HepG2 (cell line): ENCODE measurements at regions not wholly inside any gene's neighbourhood (a gene's known extent, or its start where the extent isn't known, plus 50 kb on each side); places are given as distances from the start of the nearest gene placed in this dataset.

Experiments
- ATAC-seq: fragments of 200-7000 bp; cut with Tn5 transposase; 3 replicates; pipeline ENCODE4 v1.9.1; 2020; ENCODE audit warnings: mild to moderate bottlenecking, moderate library complexity
- BruUV-seq: library from RNA; stranded (reverse); fragments of 400-500 nt; replicated peaks from 2 replicates; lab custom pipeline; 2021; lab: Mats Ljungman, UMichigan
- CTCF ChIA-PET: fragments of 300-600 bp; formaldehyde crosslinking; extraction: SDS; loops from one replicate; lab custom pipeline; 2021; ENCODE audit warnings: low total read pairs, inconsistent platforms, low intra/inter-chr PET ratio; lab: Yijun Ruan, JAX
- POLR2A ChIA-PET: fragments of 350-600 bp; sonication (Branson Sonifier 250); formaldehyde crosslinking; loops from one replicate; lab custom pipeline; 2020; ENCODE audit warnings: antibody characterized with exemption, inconsistent platforms; lab: Yijun Ruan, JAX
- DNase-seq: peaks from one replicate; pipeline ENCODE4 v3.0.0-alpha.2; 2015; ENCODE audit warnings: low spot score
- FAIRE-seq: peaks from 3 replicates; lab custom pipeline; 2011; peaks lifted over from hg19 to GRCh38; lab: Jason Lieb, UNC
- H2AFZ ChIP-seq: one replicate; pipeline ENCODE4 v1.6.1; 2011; ENCODE audit warnings: low read length, inconsistent platforms
- H3K27ac ChIP-seq: fragments of 300-600 bp; 3 replicates; pipeline ENCODE4 v1.8.0; 2011; ENCODE audit warnings: mixed run types, mild to moderate bottlenecking, mixed read lengths, low read length, inconsistent platforms; ENCODE audit not compliant: insufficient read depth; ENCODE audit errors: extremely low read length
- H3K27me3 ChIP-seq, 2 experiments: fragments of 200-600 bp in 1 of 2; 2 replicates in 1 of 2; 3 replicates in 1 of 2; pipeline versions ENCODE4 v1.6.0 to v1.8.0; 2011; ENCODE audit warnings: low read length in 2 of 2, mild to moderate bottlenecking in 2 of 2, moderate library complexity in 2 of 2, inconsistent platforms in 1 of 2; ENCODE audit not compliant: insufficient read depth in 2 of 2, control insufficient read depth in 1 of 2
- H3K36me3 ChIP-seq, 2 experiments: fragments of 200-600 bp in 1 of 2; replicated peaks in 1 of 2; 2 replicates in 1 of 2; 3 replicates in 1 of 2; pipeline versions ENCODE4 v1.5.1 to v1.8.0; 2011; ENCODE audit warnings: low read length in 2 of 2, inconsistent platforms in 1 of 2; ENCODE audit not compliant: insufficient read depth in 2 of 2, control insufficient read depth in 1 of 2
- H3K4me1 ChIP-seq: 2 replicates; pipeline ENCODE4 v1.5.1; 2012; ENCODE audit warnings: low read length, inconsistent platforms; ENCODE audit not compliant: insufficient read depth
- H3K4me2 ChIP-seq: 2 replicates; pipeline ENCODE4 v1.6.0; 2011; ENCODE audit warnings: low read depth, low read length, inconsistent platforms
- H3K4me3 ChIP-seq, 3 experiments: fragments of 200-600 bp in 1 of 3; sonication (generic), shearing (Covaris generic) in 1 of 3; replicated peaks in 1 of 3; 2 replicates each; pipeline ENCODE4 v1.5.1; 2011 to 2016; ENCODE audit warnings: low read length in 3 of 3, inconsistent platforms in 2 of 3, low read depth in 2 of 3, mild to moderate bottlenecking in 2 of 3, control low read depth in 1 of 3, mixed read lengths in 1 of 3; ENCODE audit not compliant: insufficient read depth in 1 of 3
- H3K79me2 ChIP-seq: one replicate; pipeline ENCODE4 v1.6.1; 2011; ENCODE audit warnings: low read length, inconsistent platforms; ENCODE audit not compliant: insufficient read depth
- H3K9ac ChIP-seq: 2 replicates; pipeline ENCODE4 v1.6.0; 2011; ENCODE audit warnings: mild to moderate bottlenecking, low read depth, low read length, inconsistent platforms; ENCODE audit not compliant: insufficient read depth
- H3K9me3 ChIP-seq: 2 replicates; pipeline ENCODE4 v1.5.1; 2012; ENCODE audit warnings: mild to moderate bottlenecking, low read length
- H4K20me1 ChIP-seq: 2 replicates; pipeline ENCODE4 v1.6.0; 2011; ENCODE audit warnings: inconsistent platforms, mild to moderate bottlenecking, low read length, moderate library complexity; ENCODE audit not compliant: insufficient read depth
- CEBPB ChIP-seq: IDR thresholded peaks from 2 replicates; pipeline ENCODE4 v1.6.1; 2011; ENCODE audit warnings: low read depth, low read length, improper control_type of control experiment, borderline replicate concordance
- FOXK1 ChIP-seq: sonication (generic); formaldehyde crosslinking; IDR thresholded peaks from 2 replicates; pipeline ENCODE4 v1.4.0; 2020; ENCODE audit warnings: low read depth, missing genetic modification reagents, borderline replicate concordance
- HMGXB4 ChIP-seq, 2 experiments: sonication (generic) in 1 of 2; formaldehyde crosslinking in 1 of 2; IDR thresholded peaks; 2 replicates each; pipeline versions ENCODE4 v1.4.0 to v1.6.1; 2018 to 2020; ENCODE audit warnings: missing genetic modification reagents in 2 of 2, borderline replicate concordance in 1 of 2, low read depth in 1 of 2, mild to moderate bottlenecking in 1 of 2, missing biosample characterization in 1 of 2
- RERE ChIP-seq: IDR thresholded peaks from 2 replicates; pipeline ENCODE4 v1.6.1; 2016; ENCODE audit warnings: low read depth, missing genetic modification reagents, missing compliant biosample characterization
- SYNCRIP ChIP-seq: fragments of 200-400 bp; formaldehyde crosslinking; IDR thresholded peaks from 2 replicates; pipeline ENCODE4 v1.6.1; 2018; ENCODE audit warnings: mild to moderate bottlenecking, low read depth, low read length; ENCODE audit not compliant: insufficient read depth
- TBL1XR1 ChIP-seq: fragments of 150-350 bp; IDR thresholded peaks from 2 replicates; pipeline ENCODE4 v1.6.1; 2014; ENCODE audit warnings: borderline replicate concordance, low read length; ENCODE audit not compliant: partially characterized antibody
- ZNF264 ChIP-seq: sonication (generic); formaldehyde crosslinking; IDR thresholded peaks from 2 replicates; pipeline ENCODE4 v1.4.0; 2020; ENCODE audit warnings: missing genetic modification reagents
- ZNF446 ChIP-seq: sonication (generic); formaldehyde crosslinking; IDR thresholded peaks from 2 replicates; pipeline ENCODE4 v1.5.0; 2020; ENCODE audit warnings: mild to moderate bottlenecking, missing genetic modification reagents
- ZNF547 ChIP-seq: sonication (generic); formaldehyde crosslinking; IDR thresholded peaks from 2 replicates; pipeline ENCODE4 v1.5.1; 2020; ENCODE audit warnings: mild to moderate bottlenecking, missing genetic modification reagents
- ZNF670 ChIP-seq: sonication (generic); formaldehyde crosslinking; IDR thresholded peaks from 2 replicates; pipeline ENCODE4 v1.8.0; 2022; ENCODE audit warnings: mild to moderate bottlenecking, missing genetic modification reagents, borderline replicate concordance
- WGBS: methylation state at CpG from one replicate; pipeline ENCODE4 v1.1.6; 2017; ENCODE audit warnings: low lambda C conversion rate; 5-methylcytosine and 5-hydroxymethylcytosine counted together
- in situ Hi-C: cut with HindIII; loops from 2 replicates; pipeline ENCODE4 v1.10.0; 2017; ENCODE audit warnings: low pct_unique_long_range_greater_than_20kb; ENCODE audit not compliant: extremely low pct_ligation_motif_present
- intact Hi-C: fragments of 100-400 bp; cut with micrococcal nuclease; formaldehyde crosslinking; loops from one replicate; pipeline ENCODE4 v1.10.0; 2022; ENCODE audit not compliant: unreplicated experiment

- TF ChIP-seq ZNF446 (CRISPR knock-in tag), result no peak
- TF ChIP-seq ZNF264, result no peak
Measured at GRCh38 chr6:112941613-112942012, 594.5 kb downstream of the RFPL4B start (continued).

GRCh38 chr6:112946051-112946450 lies 598.9 kb downstream of the RFPL4B start:
- Histone ChIP-seq H3K9ac (no peak overlapping the region), H3K9me3 (no peaks in the 10 kb centered on the region), H3K27me3 (no peaks in the 10 kb centered on the region), H3K4me1 (no peaks in the 10 kb centered on the region), H2AFZ (no peak overlapping the region), H3K4me3 (no peak overlapping the region), H3K4me2 (no peak overlapping the region), H3K27ac (no peak overlapping the region), H4K20me1 (no peaks in the 10 kb centered on the region), H3K79me2 (no peaks in the 10 kb centered on the region), H3K36me3 (no peaks in the 10 kb centered on the region)
- ChIA-PET POLR2A (no interaction called here), CTCF (no interaction called here)
- intact Hi-C loops (no loop called here), in situ Hi-C loops (no loop called here)
- FAIRE-seq (no peak), ATAC-seq (no peak), DNase-seq (no peak)
- TF ChIP-seq SYNCRIP, result no peak
- TF ChIP-seq CEBPB, result 0 out of 2 replicates have a peak, but pooled peaks have one; percentile 20
- no peak for TF ChIP-seq ZNF547 (CRISPR knock-in tag)
- no peak for TF ChIP-seq FOXK1 (CRISPR knock-in tag)
- no TSS peak for BruUV-seq
- WGBS, result 35% methylated on average over 3 of the region's 3 CpGs

- DNase-seq (no peak), FAIRE-seq (no peak), ATAC-seq (no peak)
- Histone ChIP-seq H3K9me3 (no peaks in the 10 kb centered on the region), H3K79me2 (no peaks in the 10 kb centered on the region), H3K36me3 (no peaks in the 10 kb centered on the region), H3K27me3 (no peaks in the 10 kb centered on the region), H4K20me1 (no peaks in the 10 kb centered on the region), H2AFZ (no peak overlapping the region), H3K9ac (no peak overlapping the region), H3K4me3 (no peak overlapping the region), H3K4me2 (no peak overlapping the region), H3K27ac (no peak overlapping the region), H3K4me1 (no peaks in the 10 kb centered on the region)
- ChIA-PET CTCF (no interaction called here), POLR2A (no interaction called here)
- 3% methylated on average over 2 of the region's 2 CpGs for WGBS
- intact Hi-C loops, result no loop called here
- in situ Hi-C loops, result no loop called here
- BruUV-seq, result no TSS peak
- TF ChIP-seq TBL1XR1 (no peak), ZNF446 (CRISPR knock-in tag) (no peak), RERE (no peak), HMGXB4 (CRISPR knock-in tag; IDR thresholded peaks at IDR 0.05; ENCODE audit: borderline replicate concordance in 1 of 2, low read depth in 1 of 2) (no peak), ZNF670 (CRISPR knock-in tag) (no peak)
Measured at GRCh38 chr6:112947507-112947906, 600.4 kb downstream of the RFPL4B start.
